Activated CD4-positive, CD25-positive, alpha-beta regulatory T cell treated with anti-CD3 and anti-CD28 coated beads, Interleukin-2, amount 50 U/mL, for 24 hours (primary cell): ENCODE measurements at regions not wholly inside any gene's neighbourhood (a gene's known extent, or its start where the extent isn't known, plus 50 kb on each side); places are given as distances from the start of the nearest gene placed in this dataset.
"Not testable (repeated sequence)": the region's sequence is repeated elsewhere in the genome, so short reads cannot be mapped to it uniquely, and the experiment has no call there.

Source experiments
- ATAC-seq, 2 donors: fragments of 150-1000 bp; cut with Tn5 transposase; one replicate each; pipeline ENCODE4 v1.10.0; 2021; ENCODE audit warnings: mild to moderate bottlenecking in 1 of 2, moderate library complexity in 1 of 2

- ATAC-seq: no peak
Observed at GRCh38 chr17:72372185-72372584, 251.4 kb downstream of the SOX9 start.

GRCh38 chr17:72373910-72374741, 253.3 kb downstream of the SOX9 start:
- no peak for ATAC-seq

GRCh38 chr17:72376526-72377345, 255.9 kb downstream of the SOX9 start:
- no peak for ATAC-seq

- ATAC-seq: no peak
Observed at GRCh38 chr17:72378414-72379390, 257.9 kb downstream of the SOX9 start.

GRCh38 chr17:72379516-72379915, 258.7 kb downstream of the SOX9 start:
- no peak for ATAC-seq

- ATAC-seq: no peak
Observed at GRCh38 chr17:72380120-72380519, 259.3 kb downstream of the SOX9 start.

- ATAC-seq: no peak
Observed at GRCh38 chr17:72380737-72381136, 259.9 kb downstream of the SOX9 start.

- ATAC-seq: no peak
Observed at GRCh38 chr17:72381597-72382397, 261.0 kb downstream of the SOX9 start.

- no peak for ATAC-seq
Observed at GRCh38 chr17:72382971-72383722, 262.3 kb downstream of the SOX9 start.

- no peak for ATAC-seq
Observed at GRCh38 chr17:72385475-72385874, 264.7 kb downstream of the SOX9 start.

- ATAC-seq: not testable (repeated sequence)
Observed at GRCh38 chr17:72386173-72386572, 265.4 kb downstream of the SOX9 start.

- no peak for ATAC-seq
Observed at GRCh38 chr17:72386619-72387237, 265.9 kb downstream of the SOX9 start.

- no peak for ATAC-seq
Observed at GRCh38 chr17:72387487-72387886, 266.7 kb downstream of the SOX9 start.

- ATAC-seq: no peak
Observed at GRCh38 chr17:72387969-72388368, 267.1 kb downstream of the SOX9 start.

GRCh38 chr17:72388765-72389473, 268.1 kb downstream of the SOX9 start:
- ATAC-seq: no peak

- no peak for ATAC-seq
Observed at GRCh38 chr17:72390675-72391508, 270.1 kb downstream of the SOX9 start.

- no peak for ATAC-seq
Observed at GRCh38 chr17:72392056-72393010, 271.5 kb downstream of the SOX9 start.

- no peak for ATAC-seq
Observed at GRCh38 chr17:72393553-72393952, 272.7 kb downstream of the SOX9 start.
